KG1 (cell line): ENCODE measurements at regions not wholly inside any gene's neighbourhood (a gene's known extent, or its start where the extent isn't known, plus 50 kb on each side); places are given as distances from the start of the nearest gene placed in this dataset.
"Not testable (repeated sequence)": the region's sequence is repeated elsewhere in the genome, so short reads cannot be mapped to it uniquely, and the experiment has no call there.

Experiments used
- DNase-seq: peaks from one replicate; lab custom pipeline; 2025; lab: John Stamatoyannopoulos, UW

DNA sequence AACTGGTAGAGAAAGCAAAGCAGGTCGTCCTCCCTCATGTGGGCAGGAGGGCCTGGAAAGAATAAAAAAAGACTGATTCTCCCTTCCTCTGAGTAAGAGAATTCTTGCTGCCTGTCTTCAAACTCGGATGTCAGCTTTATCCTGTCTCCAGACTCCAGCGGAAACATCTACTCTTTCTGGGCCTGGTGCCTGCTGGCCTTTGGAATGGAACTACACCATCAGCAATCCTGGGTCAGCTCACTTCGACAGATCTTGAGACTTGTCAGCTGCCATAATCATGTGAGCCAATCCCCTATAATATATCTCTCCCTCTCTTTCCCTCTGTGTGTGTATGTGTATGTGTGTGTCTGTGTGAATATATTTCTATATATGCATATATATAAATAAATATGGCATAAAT, 411.0 kb upstream of the DPP6 start:
- no peak for DNase-seq

DNA sequence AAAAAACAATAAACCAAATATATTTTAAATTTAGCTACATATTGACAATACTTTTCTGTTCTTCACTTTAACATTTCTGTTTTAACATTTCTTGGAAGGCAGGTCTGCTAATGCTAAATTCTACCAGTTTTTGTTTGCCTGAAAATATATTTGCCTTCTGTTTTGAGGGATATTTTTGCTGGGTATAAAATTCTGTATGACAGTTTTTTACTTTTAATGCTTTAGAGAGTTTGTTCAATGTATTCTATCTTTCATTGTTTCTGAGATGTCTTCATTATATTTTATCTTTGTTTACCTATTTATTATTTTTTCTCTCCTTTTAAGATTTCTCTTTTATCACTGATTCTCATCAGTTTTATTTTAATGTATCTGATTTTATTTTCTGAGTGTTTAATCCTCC, 409.2 kb upstream of the DPP6 start:
- no peak for DNase-seq

DNA sequence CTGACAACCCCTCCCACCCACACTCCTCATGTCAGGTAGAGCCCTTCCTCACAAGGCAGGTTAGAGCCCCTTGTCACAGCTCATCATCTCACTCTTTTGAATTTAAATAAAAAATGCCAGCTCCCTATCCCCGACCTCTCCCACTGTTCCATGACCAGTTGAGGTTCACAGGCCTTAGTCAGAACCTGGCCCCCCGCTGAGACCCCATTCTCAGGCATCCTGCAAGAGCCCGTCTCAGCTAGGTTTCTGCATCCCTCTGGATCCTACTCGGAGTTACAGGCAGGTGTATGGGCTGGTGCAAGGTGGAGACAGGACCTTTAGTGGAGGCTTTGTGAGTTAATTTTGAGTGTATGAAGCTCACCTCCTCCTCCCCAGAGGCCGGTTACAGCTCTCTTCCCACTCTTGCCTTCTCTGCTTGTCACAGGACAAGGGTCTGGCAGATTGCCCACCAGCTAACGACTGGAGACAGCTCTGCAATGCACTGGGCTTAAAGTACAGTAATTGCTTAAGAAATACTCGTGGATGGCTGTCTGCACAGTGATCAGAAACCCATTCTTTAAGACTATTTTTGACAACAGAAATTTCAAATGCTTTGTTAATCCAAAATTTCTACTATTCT, 394.9 kb upstream of the DPP6 start:
- DNase-seq = no peak

DNA sequence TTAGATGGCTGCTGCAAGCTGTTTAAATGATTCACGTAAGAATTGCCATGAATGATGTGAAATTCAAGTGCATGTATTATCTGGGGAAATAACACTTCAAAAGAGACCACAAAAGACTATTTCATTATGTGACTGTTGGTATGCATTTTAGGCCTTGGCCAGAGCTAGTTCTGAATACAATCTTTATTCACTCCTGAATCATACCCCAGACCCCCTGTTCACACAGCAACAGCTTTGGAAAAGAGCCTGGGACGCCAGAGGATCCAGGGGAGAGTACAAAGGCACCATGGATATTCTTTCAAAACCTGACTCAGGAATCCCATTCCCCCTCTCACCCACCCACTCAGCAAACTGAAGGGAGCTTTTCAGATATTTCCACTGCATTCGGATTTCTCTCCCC, 377.1 kb upstream of the DPP6 start:
- DNase-seq = no peak

DNA sequence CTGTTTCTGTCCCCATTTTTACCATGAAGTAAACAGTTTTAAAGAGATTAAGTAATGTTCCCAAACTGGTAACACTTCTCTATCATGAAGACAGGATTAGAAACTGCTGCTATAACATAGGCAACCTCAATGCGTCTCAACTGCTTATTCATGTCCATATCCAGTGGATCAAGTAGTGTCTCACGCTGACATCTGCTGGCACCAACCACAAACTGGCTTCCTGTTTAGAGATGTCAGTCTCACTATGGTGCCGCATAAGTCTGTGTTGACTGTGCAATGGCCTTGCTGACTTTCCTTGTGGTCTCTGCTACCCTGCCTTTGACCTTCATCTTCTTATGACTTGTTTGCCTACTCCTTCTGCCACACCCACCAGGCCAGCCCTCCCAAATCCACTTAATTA, 369.6 kb upstream of the DPP6 start:
- no peak for DNase-seq

DNA sequence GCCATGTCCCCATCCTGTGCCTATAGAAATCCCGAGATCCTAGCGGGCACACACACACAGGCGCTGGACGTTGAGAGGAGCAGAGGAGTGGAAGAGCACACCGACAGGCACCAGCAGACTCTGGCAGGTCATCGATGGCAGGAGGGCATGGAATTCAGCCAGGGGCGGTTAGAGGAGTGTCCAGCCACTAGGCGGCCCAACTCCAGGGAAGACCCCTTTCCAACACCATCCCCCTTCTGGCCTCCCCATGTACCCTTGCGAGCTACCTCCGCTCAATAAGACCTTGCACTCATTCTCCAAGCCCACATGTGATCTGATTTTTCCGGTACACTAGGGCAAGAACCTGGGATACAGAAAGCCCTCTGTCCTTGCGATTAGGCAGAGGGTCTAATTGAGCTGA, 356.0 kb upstream of the DPP6 start:
- no peak for DNase-seq

DNA sequence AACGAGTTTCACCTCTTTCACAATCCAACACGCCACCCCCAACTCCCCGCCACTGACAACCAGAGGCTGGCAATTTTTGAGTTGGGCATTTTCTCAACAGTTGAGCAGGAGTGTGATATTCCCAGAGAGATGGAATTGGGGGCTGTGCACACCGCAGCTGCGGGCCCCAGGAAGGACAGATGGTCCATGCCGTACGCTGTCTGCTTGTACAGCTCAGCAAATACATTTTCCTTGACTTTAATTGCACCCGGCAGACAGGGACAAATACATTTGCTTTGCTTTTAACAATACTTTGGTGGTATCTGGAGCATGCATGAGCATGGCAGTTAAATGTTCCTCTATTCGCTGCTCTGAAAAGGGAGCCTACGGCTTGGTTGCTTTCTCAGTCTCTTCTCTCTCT, 354.2 kb upstream of the DPP6 start:
- no peak for DNase-seq

DNA sequence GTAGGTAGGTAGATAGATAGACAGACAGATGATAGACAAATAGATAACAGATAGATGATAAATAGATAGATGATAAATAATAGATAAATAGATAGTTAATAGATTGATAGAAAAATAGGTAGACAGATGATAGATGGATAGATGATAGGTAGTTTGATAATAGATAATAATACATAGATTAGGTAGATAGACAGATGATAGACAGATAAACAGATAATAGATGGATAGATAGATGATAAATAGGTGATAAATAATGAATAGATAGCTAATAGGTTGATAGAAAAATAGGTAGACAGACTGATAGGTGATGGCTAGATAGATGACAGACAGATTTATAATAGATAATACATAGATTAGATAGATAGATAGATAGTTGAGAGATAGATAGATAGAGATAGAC, 350.5 kb upstream of the DPP6 start:
- no peak for DNase-seq

DNA sequence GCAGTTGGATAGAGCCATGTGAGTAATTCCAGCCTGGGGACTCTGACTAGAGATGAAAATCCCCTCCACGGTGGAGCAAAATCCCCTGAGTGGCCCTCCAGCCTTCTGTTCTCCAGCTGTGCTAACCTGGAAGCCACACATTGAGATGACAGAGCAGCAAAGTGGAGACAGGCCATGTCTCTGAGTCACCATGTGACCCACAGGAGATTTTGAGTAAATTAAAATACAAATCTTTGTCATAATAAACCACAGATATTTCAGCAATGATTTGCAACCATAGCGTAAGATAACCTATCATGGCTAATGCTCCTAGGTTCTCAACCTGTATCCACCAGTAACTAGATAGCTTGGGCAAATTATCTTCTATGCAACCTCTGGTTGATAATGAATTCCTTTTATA, 328.3 kb upstream of the DPP6 start:
- not testable (repeated sequence) for DNase-seq

DNA sequence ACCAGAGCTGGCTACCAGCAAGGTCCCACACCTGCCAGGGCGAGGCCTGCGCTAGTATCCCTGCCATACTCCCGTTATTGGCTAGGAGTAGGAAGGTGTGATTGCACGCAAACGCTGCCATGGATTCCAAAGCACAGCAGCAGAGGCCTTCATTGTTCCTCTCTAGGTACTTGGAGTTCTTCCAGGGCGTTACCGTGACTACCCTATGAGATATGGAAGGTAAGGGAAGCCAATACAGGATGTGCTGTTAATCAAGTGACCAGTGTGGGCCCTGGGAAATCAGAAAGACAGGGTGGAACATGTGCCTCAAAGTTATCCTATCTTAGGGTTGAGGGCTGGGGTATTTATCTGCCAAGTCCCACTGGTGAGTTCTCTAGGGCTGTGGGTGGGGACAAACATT, 320.7 kb upstream of the DPP6 start:
- DNase-seq = not testable (repeated sequence)

DNA sequence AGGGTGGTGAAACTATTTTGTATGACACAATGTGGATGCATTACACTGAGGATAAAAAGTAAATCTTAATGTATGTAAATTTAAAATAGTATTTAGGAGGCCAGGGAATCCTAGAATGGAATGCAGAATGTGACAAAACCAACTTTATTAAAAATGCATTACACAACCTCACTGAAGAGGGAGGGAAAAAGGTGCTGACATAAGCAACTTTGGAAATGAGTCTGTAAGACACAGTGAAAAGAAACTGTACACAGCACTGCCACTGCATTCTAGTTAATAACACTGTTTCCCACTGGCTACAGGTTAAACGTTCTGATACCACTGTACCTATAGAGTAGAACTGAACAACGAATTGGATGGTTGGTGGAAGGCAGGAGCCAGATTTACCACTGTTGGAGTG, 308.8 kb upstream of the DPP6 start:
- not testable (repeated sequence) for DNase-seq

DNA sequence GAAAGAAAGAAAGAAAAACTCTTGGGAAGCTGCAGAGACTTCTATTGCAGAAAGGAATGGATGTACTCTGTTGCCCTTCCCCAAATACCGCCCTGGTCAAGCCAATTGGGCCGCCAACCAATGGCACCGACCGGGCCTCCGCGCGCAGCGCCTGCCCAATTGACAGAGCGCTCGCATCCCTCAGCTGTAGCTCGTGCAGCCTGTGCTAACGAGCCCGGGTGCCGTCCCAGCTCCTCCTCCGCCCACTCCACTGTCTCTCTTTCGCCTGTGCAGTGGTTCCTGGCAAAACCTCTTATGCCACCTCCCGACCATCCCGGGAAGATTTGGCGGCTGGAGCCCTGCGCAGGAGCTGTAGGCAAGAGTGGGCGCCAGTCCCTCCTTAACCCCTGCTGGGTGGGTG, 304.2 kb upstream of the DPP6 start:
- not testable (repeated sequence) for DNase-seq

DNA sequence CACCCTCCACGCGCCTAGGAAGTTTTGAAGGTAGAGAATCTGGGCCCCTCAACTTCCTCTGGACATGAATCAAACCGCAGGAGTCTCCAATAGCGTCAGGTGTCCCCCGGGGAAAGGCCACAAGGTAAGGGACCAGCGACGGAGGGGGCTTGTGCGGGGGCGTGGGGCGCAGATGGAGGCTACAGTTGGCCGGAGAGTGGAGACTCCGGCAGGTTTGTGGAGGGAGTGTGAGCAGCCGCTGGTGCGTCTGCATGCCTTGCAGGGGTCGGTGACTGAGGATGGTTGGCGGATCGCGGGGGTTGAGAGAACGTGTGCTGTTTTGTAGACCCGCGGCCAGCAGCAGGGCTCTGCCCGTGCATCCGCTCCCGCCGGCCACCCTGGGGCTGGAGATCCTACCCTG, 303.3 kb upstream of the DPP6 start:
- DNase-seq = not testable (repeated sequence)

DNA sequence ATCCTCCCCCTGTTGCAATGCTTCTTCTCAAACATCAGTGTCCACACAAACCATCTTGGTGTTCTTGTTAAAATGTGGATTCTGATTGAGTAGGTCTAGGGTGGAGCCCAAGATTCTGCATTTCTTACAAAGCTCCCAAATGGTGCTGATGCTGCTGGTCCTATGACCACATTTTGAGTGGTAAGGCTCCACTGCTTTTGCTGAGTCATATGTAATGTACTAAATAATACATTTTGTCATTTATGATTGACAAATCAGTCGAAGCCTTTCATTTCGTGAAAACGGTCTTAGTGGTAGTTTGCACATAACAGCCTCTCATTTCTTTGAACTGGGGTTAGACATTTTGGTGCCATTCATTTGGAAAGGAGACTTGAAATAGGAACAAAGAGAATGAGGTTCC, 286.3 kb upstream of the DPP6 start:
- not testable (repeated sequence) for DNase-seq

DNA sequence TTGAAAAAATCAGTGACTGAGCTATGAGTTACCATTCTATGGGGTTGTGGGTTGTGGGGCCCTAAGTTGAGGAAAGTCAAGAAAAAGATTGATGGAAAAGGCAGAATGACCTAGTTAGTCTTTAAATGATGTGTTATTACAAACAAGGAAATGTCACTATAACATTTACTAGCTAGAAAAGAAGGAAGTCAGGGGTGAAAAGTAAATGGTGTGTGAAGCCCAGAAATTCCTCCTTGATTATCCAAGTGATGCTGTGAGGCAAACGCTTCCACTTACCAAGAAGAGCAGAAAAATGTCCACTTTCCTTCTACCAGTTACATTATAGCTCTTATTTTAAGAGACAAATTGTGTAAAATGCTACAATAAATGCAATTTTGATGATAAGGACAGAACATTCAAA, 285.3 kb upstream of the DPP6 start:
- not testable (repeated sequence) for DNase-seq

DNA sequence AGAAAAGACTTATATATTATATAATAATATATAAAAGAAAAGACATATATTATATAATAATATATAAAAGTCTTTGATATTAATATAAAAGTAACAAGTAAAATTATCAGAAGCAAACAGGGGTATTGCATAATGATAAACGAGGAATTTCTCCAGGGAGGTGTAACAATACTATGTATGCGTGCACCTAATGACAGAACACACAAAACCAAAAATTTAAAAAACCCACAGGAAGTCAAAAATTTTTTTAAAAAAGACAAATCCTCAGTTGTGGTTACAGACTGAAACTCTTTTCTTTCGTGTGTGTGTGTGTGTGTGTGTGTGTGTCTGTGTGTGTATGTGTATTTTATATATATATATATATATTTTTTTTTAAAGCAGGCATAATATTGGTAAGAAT, 279.2 kb upstream of the DPP6 start:
- no peak for DNase-seq

DNA sequence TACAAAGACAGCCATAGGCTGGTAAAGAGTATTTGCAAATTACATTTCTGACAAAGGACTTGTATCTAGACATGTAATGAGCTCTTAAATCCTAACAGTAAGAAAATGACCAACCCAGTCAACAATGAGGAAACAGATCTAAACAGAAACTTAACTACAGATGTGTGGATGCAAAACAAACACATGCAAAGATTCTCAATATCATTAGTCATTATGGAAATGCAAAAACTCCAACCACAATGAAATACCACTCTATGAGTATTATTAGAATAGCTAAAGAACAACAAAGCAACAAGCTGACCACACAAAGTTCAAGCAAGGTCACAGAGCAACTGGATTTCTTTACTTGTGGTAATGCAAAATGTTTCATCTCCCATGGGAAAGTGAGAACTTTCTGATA, 275.3 kb upstream of the DPP6 start:
- not testable (repeated sequence) for DNase-seq

DNA sequence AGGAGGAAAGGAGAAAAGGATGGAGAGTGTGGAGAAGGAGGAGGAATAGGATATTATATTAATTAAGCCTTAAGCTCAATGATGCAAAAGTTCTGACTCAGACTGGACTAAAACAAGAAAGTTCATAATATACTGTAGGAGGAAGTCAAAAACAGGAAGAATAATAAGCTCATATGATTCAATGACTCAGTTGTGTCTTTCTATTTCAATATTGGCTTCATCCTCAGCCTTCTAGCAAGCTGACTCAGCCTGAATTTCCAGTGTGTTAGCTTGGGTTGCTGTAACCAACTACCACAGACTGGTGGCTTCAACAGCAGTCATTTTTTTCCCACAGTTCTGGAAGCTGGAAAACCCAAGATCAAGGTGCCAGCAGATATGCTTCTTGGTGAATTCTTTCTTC, 254.8 kb upstream of the DPP6 start:
- DNase-seq = not testable (repeated sequence)

DNA sequence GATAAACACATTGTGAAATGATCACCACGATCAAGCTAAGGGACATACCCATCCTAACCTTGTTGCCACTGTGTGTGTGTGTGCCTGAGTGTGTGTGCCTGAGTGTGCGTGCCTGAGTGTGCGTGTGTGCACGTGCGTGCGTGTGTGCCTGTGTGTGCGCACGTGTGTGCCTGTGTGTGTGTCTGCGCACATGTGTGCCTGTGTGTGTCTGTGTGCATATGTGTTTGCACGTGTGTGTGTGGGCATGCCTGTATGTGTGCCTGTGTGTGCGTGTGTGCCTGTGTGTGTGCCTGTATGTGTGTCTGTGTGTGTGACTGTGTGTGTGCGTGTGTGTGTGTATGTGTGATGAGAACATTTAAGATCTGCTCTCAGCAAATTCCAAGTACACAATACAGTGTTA, 244.1 kb upstream of the DPP6 start:
- DNase-seq = no peak

DNA sequence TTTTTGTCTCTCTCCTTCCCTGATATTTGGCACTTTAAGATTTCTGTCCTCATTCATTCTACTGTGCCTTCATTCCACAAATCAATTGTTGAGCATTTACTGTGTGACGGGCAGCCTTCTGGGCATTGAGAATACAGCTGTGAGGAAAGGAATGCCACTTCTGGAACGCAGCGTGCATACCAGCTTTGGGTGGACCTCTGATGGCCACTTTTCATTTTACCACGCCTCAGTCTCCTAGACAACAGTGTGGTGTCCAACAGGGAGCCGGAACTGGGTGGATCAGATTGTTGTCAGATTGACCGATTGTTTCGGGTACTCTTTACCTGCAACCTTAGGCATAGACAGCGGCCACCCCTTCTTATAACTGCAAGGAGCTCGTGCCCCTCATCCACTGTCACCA, 222.7 kb upstream of the DPP6 start:
- no peak for DNase-seq

DNA sequence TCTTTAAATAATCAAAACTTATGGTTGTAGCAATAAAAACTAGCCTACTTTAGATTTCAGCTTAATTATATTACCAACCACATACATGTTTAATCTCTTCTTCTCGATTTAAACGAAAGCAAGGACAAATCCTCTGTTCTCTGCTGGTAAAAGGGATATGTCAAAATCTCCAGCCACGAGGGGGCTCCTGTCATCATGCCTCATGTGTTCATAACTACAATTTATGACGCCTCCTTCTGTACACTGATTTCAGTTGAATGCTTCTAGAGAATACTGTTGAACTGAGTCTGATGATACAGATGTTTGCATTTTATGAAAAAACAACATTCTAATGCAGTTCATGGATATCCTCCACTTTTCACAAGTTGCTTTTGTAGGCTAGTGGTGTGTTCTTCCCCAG, 220.0 kb upstream of the DPP6 start:
- no peak for DNase-seq

DNA sequence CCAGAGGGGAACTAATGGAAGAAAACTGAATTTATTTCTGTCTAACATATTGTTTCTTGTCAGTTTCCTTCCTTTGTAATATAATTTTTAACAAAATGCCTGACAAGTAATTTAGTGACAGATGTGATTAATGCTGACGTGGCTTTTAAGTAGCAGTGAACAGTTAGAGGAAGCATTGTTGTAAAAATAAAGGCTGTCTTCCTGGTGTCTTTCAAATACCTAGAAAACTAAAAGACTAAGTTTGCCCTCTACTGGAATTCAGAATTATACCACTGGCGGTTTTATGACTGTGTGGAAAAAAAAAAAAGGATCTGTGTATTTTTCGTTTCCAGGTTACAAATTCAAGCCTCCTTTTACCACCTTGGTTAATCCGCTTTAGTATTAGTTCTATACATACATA, 217.1 kb upstream of the DPP6 start:
- DNase-seq = no peak

DNA sequence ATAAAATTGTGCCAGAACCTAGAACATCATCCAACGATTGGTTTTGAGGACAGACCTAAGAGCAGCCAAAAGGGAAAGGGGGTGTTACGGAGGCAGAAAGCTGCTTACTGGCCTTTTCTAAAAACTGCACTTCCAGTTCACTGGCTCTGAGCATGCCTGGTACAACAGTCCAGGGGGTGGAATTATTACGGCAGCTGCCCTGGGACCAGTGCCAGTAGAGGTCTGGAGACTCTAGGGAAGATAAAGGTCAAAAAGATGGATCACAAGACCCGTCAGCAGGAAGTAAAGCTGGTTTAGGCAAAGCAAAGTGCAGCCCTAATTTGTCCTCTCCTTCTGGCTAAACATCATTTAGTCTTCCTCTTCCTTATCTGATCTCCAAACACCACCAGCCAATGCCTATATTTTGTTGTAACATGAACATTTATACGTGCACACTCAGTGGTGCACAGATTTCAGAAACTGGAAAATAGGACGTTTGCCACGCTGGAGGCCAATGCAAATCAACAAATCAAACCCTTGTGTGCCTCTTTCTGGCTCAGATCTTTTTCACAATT, 216.4 kb upstream of the DPP6 start:
- no peak for DNase-seq

DNA sequence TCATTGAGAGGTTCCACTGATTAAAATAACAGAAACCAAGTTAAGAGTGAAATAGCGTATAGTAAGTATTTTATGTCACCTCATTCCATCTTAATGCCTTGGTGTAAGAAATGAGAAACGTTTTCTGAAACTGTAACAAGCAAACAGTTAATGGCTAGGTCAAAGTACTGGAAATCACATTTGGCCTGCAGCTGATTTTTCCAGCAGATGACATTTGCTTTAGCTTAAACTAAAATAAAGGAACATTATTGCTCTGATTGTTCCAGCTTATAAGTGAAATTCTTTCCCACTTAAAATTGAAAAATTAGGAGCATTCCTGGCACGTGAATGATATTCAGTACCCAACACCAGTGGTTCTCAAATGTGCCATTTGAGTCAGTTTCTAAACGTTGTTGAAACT, 213.6 kb upstream of the DPP6 start:
- DNase-seq = no peak

DNA sequence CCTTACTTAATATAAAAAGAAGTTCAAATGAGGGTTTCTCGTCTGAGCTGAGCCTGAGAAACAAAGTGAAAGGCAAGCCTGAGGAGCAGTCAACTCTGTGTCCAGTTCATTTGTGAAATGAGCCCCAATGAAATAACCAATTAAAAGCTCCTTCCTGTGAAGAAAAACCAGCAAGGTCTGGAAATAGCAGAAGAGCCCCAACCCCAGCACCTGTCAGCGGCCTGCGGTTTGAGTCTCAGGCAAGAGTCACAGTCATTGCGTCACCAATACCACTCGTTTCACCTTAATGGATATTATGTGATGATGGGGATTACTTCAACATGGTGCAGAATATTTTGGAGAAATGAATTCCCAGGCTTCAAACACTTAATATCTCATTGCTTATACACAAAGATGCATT, 211.3 kb upstream of the DPP6 start:
- DNase-seq = no peak
